Activated CD8-positive, alpha-beta T cell treated with anti-CD3 and anti-CD28 coated beads for 36 hours (primary cell): ENCODE measurements at regions not wholly inside any gene's neighbourhood (a gene's known extent, or its start where the extent isn't known, plus 50 kb on each side); places are given as distances from the start of the nearest gene placed in this dataset.

Experiments used
- ATAC-seq: fragments of 200-7000 bp; cut with Tn5 transposase; one replicate; pipeline ENCODE4 v1.10.0; 2021; ENCODE audit warnings: mild to moderate bottlenecking, moderate library complexity
- CTCF ChIA-PET: fragments of 350-600 bp; sonication (Branson Sonifier 250); formaldehyde crosslinking; loops from one replicate; lab custom pipeline; 2021; ENCODE audit warnings: antibody characterized with exemption; lab: Charles Lee
- POLR2A ChIA-PET: fragments of 350-600 bp; sonication (Branson Sonifier 250); formaldehyde crosslinking; loops from one replicate; lab custom pipeline; 2021; ENCODE audit warnings: antibody characterized with exemption; lab: Charles Lee
- DNase-seq: peaks from one replicate; pipeline ENCODE4 v3.0.0-alpha.2; 2020
- H3K27ac Mint-ChIP-seq: one replicate; pipeline ENCODE4 v1.8.0; 2021; ENCODE audit warnings: mild to moderate bottlenecking, mixed read lengths
- H3K27me3 Mint-ChIP-seq: one replicate; pipeline ENCODE4 v1.8.0; 2021; ENCODE audit warnings: mixed read lengths
- H3K36me3 Mint-ChIP-seq: one replicate; pipeline ENCODE4 v1.8.0; 2021; ENCODE audit warnings: low read depth, mixed read lengths
- H3K4me1 Mint-ChIP-seq: one replicate; pipeline ENCODE4 v1.8.0; 2021; ENCODE audit warnings: low read depth, mixed read lengths
- H3K4me3 Mint-ChIP-seq: one replicate; pipeline ENCODE4 v1.8.0; 2021; ENCODE audit warnings: mild to moderate bottlenecking, moderate library complexity, mixed read lengths
- H3K9me3 Mint-ChIP-seq: one replicate; pipeline ENCODE4 v1.8.0; 2021; ENCODE audit warnings: mixed read lengths
- CTCF ChIP-seq: fragments of 200-600 bp; IDR thresholded peaks from one replicate; pipeline ENCODE4 v1.8.0; 2022; ENCODE audit warnings: antibody characterized with exemption, mild to moderate bottlenecking
- intact Hi-C: fragments of 100-400 bp; cut with micrococcal nuclease; formaldehyde crosslinking; loops from one replicate; pipeline ENCODE4 v1.10.0; 2022

- no peak for ATAC-seq
These were observed 825.5 kb upstream of the MANEA start for GRCh38 chr6:94751641-94752329.

GRCh38 chr6:94736236-94736635, 841.1 kb upstream of the MANEA start:
- intact Hi-C loops, result no loop called here
- Mint-ChIP-seq H3K27me3 (no peaks in the 10 kb centered on the region), H3K27ac (no peak overlapping the region), H3K4me1 (no peaks in the 10 kb centered on the region), H3K9me3 (peaks cover 10% of the 10 kb centered on the region), H3K4me3 (no peak overlapping the region), H3K36me3 (no peaks in the 10 kb centered on the region)
- POLR2A ChIA-PET, result interaction anchor here (0.5 kb wide), 1 partner anchor 38 kb away, joined by 3 read pairs; no protein-coding TSS in a partner anchor
- DNase-seq (no peak), ATAC-seq (no peak)
- TF ChIP-seq CTCF, result no peak
- CTCF ChIA-PET, result no interaction called here

More at GRCh38 chr6:94751641-94752329, 825.5 kb upstream of the MANEA start:
- intact Hi-C loops, result no loop called here
- no peaks in the 10 kb centered on the region for H3K27me3 Mint-ChIP-seq
- H3K27ac Mint-ChIP-seq, result no peak overlapping the region
- peaks cover 12% of the 10 kb centered on the region for H3K9me3 Mint-ChIP-seq
- no peaks in the 10 kb centered on the region for H3K4me1 Mint-ChIP-seq
- ChIA-PET CTCF (no interaction called here), POLR2A (no interaction called here)
- no peak for DNase-seq
- no peaks in the 10 kb centered on the region for H3K36me3 Mint-ChIP-seq
- H3K4me3 Mint-ChIP-seq, result no peak overlapping the region
- no peak for TF ChIP-seq CTCF

- no peak for DNase-seq
- H3K9me3 Mint-ChIP-seq, result peaks cover 7% of the 10 kb centered on the region
- ATAC-seq, result no peak
- no peak for TF ChIP-seq CTCF
- intact Hi-C loops, result no loop called here
- no peaks in the 10 kb centered on the region for H3K36me3 Mint-ChIP-seq
- no peak overlapping the region for H3K27ac Mint-ChIP-seq
- no peaks in the 10 kb centered on the region for H3K27me3 Mint-ChIP-seq
- POLR2A ChIA-PET, result no interaction called here
- CTCF ChIA-PET, result no interaction called here
- no peak overlapping the region for H3K4me3 Mint-ChIP-seq
- H3K4me1 Mint-ChIP-seq, result no peaks in the 10 kb centered on the region
These were observed 842.1 kb upstream of the MANEA start for GRCh38 chr6:94735270-94735669.

GRCh38 chr6:94734751-94735150, 842.6 kb upstream of the MANEA start:
- ChIA-PET POLR2A (no interaction called here), CTCF (no interaction called here)
- no peak overlapping the region for H3K27ac Mint-ChIP-seq

More at GRCh38 chr6:94734751-94735150, 842.6 kb upstream of the MANEA start:
- intact Hi-C loops, result no loop called here
- no peaks in the 10 kb centered on the region for H3K27me3 Mint-ChIP-seq
- no peak for ATAC-seq
- no peaks in the 10 kb centered on the region for H3K36me3 Mint-ChIP-seq
- no peaks in the 10 kb centered on the region for H3K4me1 Mint-ChIP-seq
- no peak for DNase-seq
- TF ChIP-seq CTCF, result no peak
- H3K9me3 Mint-ChIP-seq, result peaks cover 9% of the 10 kb centered on the region
- H3K4me3 Mint-ChIP-seq, result no peak overlapping the region
